ENCODE measurements at regions not wholly inside any gene's neighbourhood (a gene's known extent, or its start where the extent isn't known, plus 50 kb on each side); places are given as distances from the start of the nearest gene placed in this dataset.

GRCh38 chr20:50367739-50368375 is 142.3 kb upstream of the PTPN1 start:
- Histone ChIP-seq H3K4me1 (ENCODE audit: control insufficient read depth in 1 of 2, insufficient read depth in 1 of 2, low read depth in 1 of 2, low read length in 1 of 2) (peaks cover 18% of the 10 kb centered on the region in 2 experiments), H3K36me3 (no peaks in the 10 kb centered on the region), H3K4me3 (ENCODE audit: low read depth in 1 of 2, low read length in 1 of 2) (no peak overlapping the region), H3K27ac (no peak overlapping the region), H3K9me3 (no peaks in the 10 kb centered on the region), H3K27me3 (peaks cover 3% of the 10 kb centered on the region)
- TF ChIP-seq CTCF (IDR thresholded peaks at IDR 0.05) = no peak

GRCh38 chr20:50368386-50368785 is 141.8 kb upstream of the PTPN1 start:
- Histone ChIP-seq H3K27me3 (peaks cover 3% of the 10 kb centered on the region), H3K27ac (no peak overlapping the region), H3K36me3 (no peaks in the 10 kb centered on the region), H3K9me3 (no peaks in the 10 kb centered on the region), H3K4me1 (ENCODE audit: control insufficient read depth in 1 of 2, insufficient read depth in 1 of 2, low read depth in 1 of 2, low read length in 1 of 2) (peaks cover 18% of the 10 kb centered on the region in 2 experiments), H3K4me3 (ENCODE audit: low read depth in 1 of 2, low read length in 1 of 2) (no peak overlapping the region)
- TF ChIP-seq CTCF (IDR thresholded peaks at IDR 0.05) = no peak

DNA sequence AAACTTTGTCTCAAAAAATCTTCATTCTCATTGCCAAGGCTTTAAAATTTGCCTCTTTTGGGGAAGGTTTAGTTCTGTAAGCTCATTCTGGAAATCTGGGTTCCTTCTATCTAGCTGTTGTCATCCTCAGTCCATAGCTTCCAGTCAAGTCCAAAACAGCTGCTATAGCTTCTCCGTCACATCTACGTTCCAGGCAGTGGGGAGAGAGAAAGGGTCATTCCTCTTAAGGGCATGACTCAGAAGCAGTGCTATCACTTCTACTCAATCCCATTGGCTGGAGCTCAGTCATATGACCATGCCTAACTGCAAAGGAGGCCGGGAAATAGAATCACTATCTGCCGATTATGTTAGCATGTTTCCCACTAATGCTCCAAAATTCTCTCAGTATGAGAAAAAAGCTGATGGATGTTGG is 141.4 kb upstream of the PTPN1 start:
- H3K27me3 ChIP-seq = peaks cover 3% of the 10 kb centered on the region
- TF ChIP-seq CTCF (IDR thresholded peaks at IDR 0.05) = no peak
- no peaks in the 10 kb centered on the region for H3K36me3 ChIP-seq
- H3K9me3 ChIP-seq = no peaks in the 10 kb centered on the region
- H3K27ac ChIP-seq = no peak overlapping the region
- no peak overlapping the region for H3K4me3 ChIP-seq (ENCODE audit: low read depth in 1 of 2, low read length in 1 of 2)
- peaks cover 18% of the 10 kb centered on the region in 2 experiments for H3K4me1 ChIP-seq (ENCODE audit: control insufficient read depth in 1 of 2, insufficient read depth in 1 of 2, low read depth in 1 of 2, low read length in 1 of 2)

- no peak for TF ChIP-seq CTCF (IDR thresholded peaks at IDR 0.05)
- no peaks in the 10 kb centered on the region for H3K36me3 ChIP-seq
- H3K27me3 ChIP-seq = peaks cover 3% of the 10 kb centered on the region
- no peak overlapping the region for H3K4me3 ChIP-seq (ENCODE audit: low read depth in 1 of 2, low read length in 1 of 2)
- no peaks in the 10 kb centered on the region for H3K9me3 ChIP-seq
- peaks cover 18% of the 10 kb centered on the region in 2 experiments for H3K4me1 ChIP-seq (ENCODE audit: control insufficient read depth in 1 of 2, insufficient read depth in 1 of 2, low read depth in 1 of 2, low read length in 1 of 2)
- H3K27ac ChIP-seq = no peak overlapping the region
These were observed 140.8 kb upstream of the PTPN1 start for GRCh38 chr20:50369225-50370035.

GRCh38 chr20:50370036-50370566 is 140.1 kb upstream of the PTPN1 start:
- H3K4me3 ChIP-seq (ENCODE audit: low read depth in 1 of 2, low read length in 1 of 2) = no peak overlapping the region
- TF ChIP-seq CTCF (IDR thresholded peaks at IDR 0.05) = no peak
- H3K27ac ChIP-seq = no peak overlapping the region
- H3K27me3 ChIP-seq = no peaks in the 10 kb centered on the region
- peaks cover 18 to 21% of the 10 kb centered on the region in 2 experiments for H3K4me1 ChIP-seq (ENCODE audit: control insufficient read depth in 1 of 2, insufficient read depth in 1 of 2, low read depth in 1 of 2, low read length in 1 of 2)
- H3K36me3 ChIP-seq = no peaks in the 10 kb centered on the region
- H3K9me3 ChIP-seq = no peaks in the 10 kb centered on the region
